H1 (cell line): ENCODE measurements at regions not wholly inside any gene's neighbourhood (a gene's known extent, or its start where the extent isn't known, plus 50 kb on each side); places are given as distances from the start of the nearest gene placed in this dataset.

Experiments
- ATF3 ChIP-seq: IDR thresholded peaks from 2 replicates; pipeline ENCODE4 v1.6.1; 2011; ENCODE audit warnings: low read depth, mild to moderate bottlenecking, low read length; ENCODE audit not compliant: insufficient read depth
- CTCF ChIP-seq, 3 experiments: IDR thresholded peaks; 1 replicate in 2 of 3; 2 replicates in 1 of 3; pipeline versions ENCODE4 v1.5.1 to v1.6.1; 2011; ENCODE audit warnings: low read length in 3 of 3, mild to moderate bottlenecking in 3 of 3, inconsistent platforms in 2 of 3, low read depth in 1 of 3, moderate library complexity in 1 of 3; ENCODE audit not compliant: insufficient read depth in 1 of 3; ENCODE audit errors: control extremely low read depth in 1 of 3
- EP300 ChIP-seq, 2 experiments: IDR thresholded peaks; 1 replicate in 1 of 2; 2 replicates in 1 of 2; pipeline ENCODE4 v1.6.1; 2011 to 2012; ENCODE audit warnings: low read depth in 2 of 2, low read length in 2 of 2, mild to moderate bottlenecking in 2 of 2, borderline replicate concordance in 1 of 2, inconsistent platforms in 1 of 2, moderate library complexity in 1 of 2
- RFX5 ChIP-seq: IDR thresholded peaks from 2 replicates; pipeline ENCODE4 v1.6.1; 2011; ENCODE audit warnings: low read depth, low read length, improper control_type of control experiment, borderline replicate concordance
- SIX5 ChIP-seq: IDR thresholded peaks from 2 replicates; pipeline ENCODE4 v1.6.1; 2011; ENCODE audit warnings: mild to moderate bottlenecking, low read depth, low read length
- TCF12 ChIP-seq: IDR thresholded peaks from 2 replicates; pipeline ENCODE4 v1.6.1; 2011; ENCODE audit warnings: low read depth, mild to moderate bottlenecking, low read length
- USF2 ChIP-seq: IDR thresholded peaks from 2 replicates; pipeline ENCODE4 v1.6.1; 2011; ENCODE audit warnings: low read length, improper control_type of control experiment

- TF ChIP-seq RFX5, result peak; percentile 38; the same call in 1 of the 2 replicates
- no peak; the same call in 1 of the 2 replicates for TF ChIP-seq TCF12
- TF ChIP-seq USF2, result no peak
- no peak for TF ChIP-seq ATF3
- TF ChIP-seq CTCF (IDR thresholded peaks at IDR 0.05; ENCODE audit: control extremely low read depth in 1 of 3, insufficient read depth in 1 of 3, low read depth in 1 of 3, low read length in 3 of 3), result no peak
- TF ChIP-seq SIX5, result peak; percentile 23; the same call in 1 of the 2 replicates
- TF ChIP-seq EP300 (IDR thresholded peaks at IDR 0.05; ENCODE audit: borderline replicate concordance in 1 of 2, low read depth in 2 of 2, low read length in 2 of 2), result peak in 1 of 2 experiments; percentile 52; a peak in 1 of 3 replicates
Observed at GRCh38 chr7:25862261-25863004, 289.6 kb upstream of the NFE2L3 start.
